GM18519 (cell line): ENCODE measurements at regions not wholly inside any gene's neighbourhood (a gene's known extent, or its start where the extent isn't known, plus 50 kb on each side); places are given as distances from the start of the nearest gene placed in this dataset.

ENCODE experiments used
- ATAC-seq: cut with Tn5 transposase; IDR thresholded peaks from one replicate; pipeline ENCODE4 v1.9.1; 2021; ENCODE audit warnings: mild to moderate bottlenecking, moderate library complexity; ENCODE audit not compliant: unreplicated experiment, low FRiP score

DNA sequence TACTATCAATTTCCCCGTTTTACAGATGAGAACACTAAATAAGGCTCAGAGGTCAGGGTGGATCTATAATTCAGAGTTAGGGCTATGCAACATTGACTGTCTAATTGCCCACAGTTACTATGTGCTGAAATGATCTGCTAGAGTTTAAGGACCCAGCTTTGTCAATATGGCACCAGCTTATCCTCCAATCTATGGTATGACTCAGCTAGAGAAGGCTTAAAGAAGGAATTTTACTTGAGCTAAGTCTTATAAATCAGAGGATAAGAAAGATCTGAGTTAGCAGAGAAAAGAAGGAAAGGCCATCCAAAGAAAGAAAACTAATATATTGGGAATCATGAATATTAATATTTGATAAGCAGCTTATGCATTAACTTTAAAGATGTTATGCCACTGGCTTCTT, 78.1 kb downstream of the ASB9 start:
- no peak for ATAC-seq

- ATAC-seq = no peak
Observed at GRCh38 chrX:15188039-15188438, 81.8 kb downstream of the ASB9 start.

DNA sequence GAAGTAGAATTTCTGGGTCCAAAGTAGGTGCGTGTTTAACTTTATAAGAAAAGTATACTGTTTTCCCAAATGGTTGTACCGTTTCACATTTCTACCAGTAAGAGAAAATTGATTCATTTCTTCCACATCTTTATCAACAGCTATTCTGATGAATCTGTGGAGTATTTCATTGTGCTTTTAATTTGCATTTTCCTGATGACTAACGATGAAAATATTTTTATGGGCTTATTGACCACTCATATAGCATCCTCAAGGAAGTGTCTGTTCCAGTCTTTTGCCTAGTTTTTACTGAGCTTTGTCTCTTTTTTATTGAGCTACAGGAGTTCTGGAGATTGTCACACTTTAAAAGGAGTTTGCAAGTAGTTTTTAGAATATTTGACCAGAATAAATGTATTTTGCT, 92.6 kb downstream of the ASB9 start:
- no peak for ATAC-seq

- no peak for ATAC-seq
Observed at GRCh38 chrX:15173411-15173810, 96.5 kb downstream of the ASB9 start.

DNA sequence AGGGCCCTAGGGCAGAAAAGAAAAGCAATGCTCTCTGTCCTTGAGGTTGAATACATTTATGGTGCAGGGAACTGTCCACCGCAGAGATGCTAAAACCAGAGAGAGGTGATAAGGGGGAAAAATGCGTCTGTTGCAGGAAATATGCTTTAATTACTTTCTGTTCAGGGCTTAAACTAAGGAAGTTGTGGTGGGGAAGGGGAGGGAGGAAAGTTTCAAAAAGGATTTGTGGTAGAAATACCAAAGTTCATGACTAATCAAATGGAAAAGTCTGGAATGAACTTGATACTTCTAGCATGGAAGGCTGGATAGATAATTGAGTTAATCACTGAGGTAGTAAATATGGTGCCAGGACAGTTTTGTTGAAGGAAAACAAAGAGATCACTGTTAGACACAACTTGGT, 99.0 kb downstream of the ASB9 start:
- ATAC-seq = no peak

DNA sequence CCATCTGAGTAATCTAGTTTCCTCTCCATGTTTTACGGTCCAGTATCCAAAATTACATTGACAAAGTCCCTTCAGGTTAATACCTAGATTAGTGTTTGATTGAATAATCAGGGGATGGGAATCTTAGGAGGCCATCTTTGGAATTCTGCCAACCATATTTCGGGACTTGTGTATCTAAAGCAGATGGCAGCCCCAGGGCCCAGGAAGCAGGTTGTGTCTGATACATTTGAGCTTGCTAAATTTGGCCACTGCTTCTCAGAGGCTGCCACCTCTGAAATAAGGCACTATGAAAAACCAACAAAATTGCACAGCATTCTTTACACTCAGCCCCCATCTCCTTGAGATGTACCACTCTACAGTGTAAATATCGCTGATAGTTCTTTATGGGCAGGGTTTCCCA, 102.1 kb downstream of the ASB9 start:
- ATAC-seq = no peak

GRCh38 chrX:15165832-15166231, 104.1 kb downstream of the ASB9 start:
- ATAC-seq = no peak

GRCh38 chrX:15163131-15163530, 106.8 kb downstream of the ASB9 start:
- ATAC-seq = no peak

DNA sequence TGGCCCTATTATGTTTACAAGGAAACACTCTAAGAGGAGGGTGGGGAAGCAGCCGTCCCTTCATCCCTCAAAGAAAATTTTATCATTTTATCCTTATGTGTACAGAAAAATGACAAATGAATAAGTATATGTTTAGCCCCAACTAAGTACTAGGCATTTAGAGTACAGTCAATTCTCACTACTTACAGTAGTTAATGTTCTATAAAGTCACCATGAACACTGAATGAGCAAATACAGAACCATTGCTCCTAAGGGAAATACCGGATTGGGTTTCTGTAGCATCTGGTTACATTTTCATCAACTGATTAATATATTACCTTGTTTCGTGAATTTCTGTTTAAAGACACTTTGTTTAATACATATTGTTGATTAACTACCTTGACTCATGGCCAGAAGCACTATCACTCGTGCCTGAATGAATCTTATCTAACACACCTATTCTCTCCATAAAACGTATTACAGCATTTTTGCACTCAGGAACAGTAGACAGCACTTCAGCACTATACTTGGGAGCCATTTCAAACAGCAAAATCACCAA, 109.3 kb downstream of the ASB9 start:
- no peak for ATAC-seq

GRCh38 chrX:15158736-15159406, 111.0 kb downstream of the ASB9 start:
- ATAC-seq = no peak

DNA sequence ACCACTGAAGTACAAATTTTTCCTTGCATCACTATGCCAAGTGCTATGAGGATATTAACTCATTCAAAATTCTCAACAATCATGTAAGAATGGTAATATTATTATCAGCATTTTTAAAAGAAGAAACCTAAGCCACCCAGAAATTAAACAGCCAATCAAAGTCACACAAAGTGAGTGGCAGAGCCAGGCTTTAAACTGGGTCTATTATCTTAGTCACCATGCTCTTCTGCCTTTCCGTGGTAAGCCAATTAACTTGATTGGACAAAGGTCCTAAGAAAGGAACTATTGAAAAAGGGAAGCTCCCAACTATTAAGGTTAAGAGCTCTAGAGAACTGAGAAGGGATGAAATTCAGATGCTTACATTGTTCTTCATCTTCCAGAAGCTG, 111.5 kb downstream of the ASB9 start:
- no peak for ATAC-seq

DNA sequence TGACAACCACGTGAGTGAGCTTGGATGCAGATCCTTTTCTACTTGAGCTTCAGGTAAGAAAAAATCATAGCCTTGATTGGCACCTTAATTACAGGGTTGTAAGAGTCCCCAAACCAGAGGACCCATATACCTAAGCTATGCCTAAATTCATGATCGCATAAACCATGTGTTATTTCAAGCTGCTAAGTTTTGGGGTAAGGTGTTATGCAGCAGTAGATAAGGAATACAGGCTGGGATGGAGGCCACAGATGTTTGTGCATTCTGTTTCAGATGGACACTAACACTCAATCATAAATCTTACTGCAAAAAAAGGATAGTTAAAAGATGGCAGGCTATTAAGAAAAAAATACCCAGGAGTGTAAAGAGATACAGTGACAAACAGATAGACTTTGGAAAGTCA, 112.3 kb downstream of the ASB9 start:
- ATAC-seq = no peak

DNA sequence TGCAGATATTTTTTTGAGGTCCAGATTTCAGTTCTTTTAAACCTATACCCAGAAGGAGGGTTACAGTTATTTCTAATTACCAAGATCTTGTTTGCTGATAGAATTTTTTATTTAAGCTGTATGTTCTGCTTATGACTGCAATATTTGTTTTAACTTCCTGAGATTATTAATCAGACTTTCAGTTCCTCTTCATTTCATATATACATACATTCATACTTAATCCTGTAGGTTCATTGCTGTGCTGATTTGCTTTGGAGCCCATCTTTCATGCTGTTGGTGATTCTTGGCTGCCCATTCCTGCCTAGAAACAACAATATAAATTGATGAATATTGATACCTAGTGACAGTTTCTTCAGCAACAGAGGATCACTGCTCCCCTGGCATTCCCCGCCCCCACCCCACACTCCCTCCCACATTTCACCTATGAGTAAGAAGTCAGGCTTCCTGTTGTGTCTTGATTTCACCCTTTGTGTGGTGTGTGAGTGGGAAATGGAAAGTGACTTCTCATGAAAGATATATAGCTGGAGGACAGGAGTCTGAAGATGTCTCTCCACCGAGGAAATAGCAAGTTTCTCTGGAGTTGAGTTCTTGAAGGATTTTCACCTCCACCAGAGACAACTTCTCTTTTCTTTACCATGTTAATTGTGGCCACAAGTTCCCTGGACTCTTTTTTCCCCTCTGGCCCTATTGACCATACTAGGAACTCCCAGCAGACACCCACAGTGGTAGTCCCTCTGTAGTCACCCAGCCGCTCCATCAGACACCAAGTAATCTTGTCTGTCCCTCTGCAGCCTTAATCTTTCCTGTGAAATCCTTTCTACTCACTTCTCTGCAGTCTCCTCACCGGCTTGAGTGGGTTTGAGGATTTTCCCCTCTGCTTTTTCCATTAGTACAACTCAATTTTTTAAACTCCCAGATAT, 118.4 kb downstream of the ASB9 start:
- peak; percentile 68 for ATAC-seq

GRCh38 chrX:15150586-15150985, 119.3 kb downstream of the ASB9 start:
- no peak for ATAC-seq

GRCh38 chrX:15146515-15146914, 123.4 kb downstream of the ASB9 start:
- no peak for ATAC-seq

DNA sequence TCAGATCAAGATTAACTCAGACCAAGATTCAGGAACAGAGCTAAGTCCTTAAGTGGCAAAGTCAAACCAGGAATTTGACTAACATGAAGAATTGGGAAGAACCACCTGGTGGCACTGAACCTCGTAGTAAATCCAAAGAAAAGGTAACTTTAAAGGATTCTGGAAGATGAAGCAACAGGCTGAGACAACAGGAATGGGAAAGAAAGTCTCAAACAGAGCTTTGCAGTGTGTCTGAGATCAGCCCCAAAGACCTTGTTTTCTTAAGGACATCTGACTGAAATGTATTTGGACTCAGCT, 126.1 kb downstream of the ASB9 start:
- ATAC-seq = no peak

DNA sequence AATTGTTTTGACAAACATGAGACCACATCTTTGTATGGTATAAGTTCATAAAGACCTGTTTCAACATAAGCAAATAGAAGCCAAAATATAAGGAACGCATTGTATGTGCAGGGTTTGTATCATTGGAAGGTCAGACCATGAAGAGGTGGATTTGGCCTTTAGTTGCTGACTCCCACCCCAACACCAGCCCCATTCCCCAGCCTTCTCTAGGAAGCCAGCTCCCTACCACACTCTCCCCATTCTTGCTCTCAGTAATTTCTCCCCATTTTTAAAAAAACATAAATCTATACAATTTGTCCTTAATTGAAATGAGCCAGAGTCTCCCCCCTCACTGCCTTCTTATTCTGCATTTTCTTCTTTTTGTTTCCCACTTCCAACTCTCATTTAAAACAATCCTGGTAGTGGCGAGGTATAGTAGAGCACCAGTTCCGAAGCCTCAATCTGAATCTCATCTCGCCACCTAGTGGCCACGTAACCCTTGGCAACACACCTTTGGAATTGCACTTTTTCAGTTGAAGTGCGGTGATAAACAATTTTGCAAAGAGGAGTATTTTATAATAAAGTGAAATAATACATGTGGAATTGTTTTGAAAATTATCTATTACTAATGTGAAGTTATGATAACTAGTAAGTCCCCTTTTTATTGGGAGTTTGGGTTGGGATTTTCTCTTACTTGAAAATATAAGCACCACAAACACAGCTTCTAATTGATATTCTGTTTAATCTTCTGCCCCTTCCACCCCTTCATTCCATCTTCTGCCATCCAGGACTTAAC, 126.6 kb downstream of the ASB9 start:
- no peak for ATAC-seq

GRCh38 chrX:15142084-15142715, 127.7 kb downstream of the ASB9 start:
- ATAC-seq = no peak

DNA sequence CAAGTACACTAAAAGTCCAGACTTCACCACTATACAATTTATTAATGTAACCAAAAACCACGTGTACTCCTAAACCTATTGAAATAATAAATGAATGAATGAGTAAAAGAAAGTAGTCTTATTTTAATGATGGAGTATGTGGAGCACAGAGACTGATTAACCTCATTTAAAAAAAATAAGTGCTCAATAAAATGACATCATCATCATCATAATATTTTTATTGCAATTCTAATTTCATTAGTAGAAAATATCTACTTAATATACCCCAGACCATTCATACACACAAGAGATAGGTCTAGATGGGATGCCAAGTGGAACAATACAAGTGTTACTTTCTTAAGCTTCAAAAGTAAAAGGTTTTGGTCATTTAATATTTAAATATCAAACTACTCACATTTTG, 133.1 kb downstream of the ASB9 start:
- no peak for ATAC-seq

- ATAC-seq = no peak
Observed at GRCh38 chrX:15129412-15129811, 140.5 kb downstream of the ASB9 start.

GRCh38 chrX:15128861-15129260, 141.0 kb downstream of the ASB9 start:
- no peak for ATAC-seq
